NCI-H2196 (cell line): ENCODE measurements at regions not wholly inside any gene's neighbourhood (a gene's known extent, or its start where the extent isn't known, plus 50 kb on each side); places are given as distances from the start of the nearest gene placed in this dataset.
"Not testable (repeated sequence)": the region's sequence is repeated elsewhere in the genome, so short reads cannot be mapped to it uniquely, and the experiment has no call there.

Experiments
- DNase-seq: peaks from one replicate; lab custom pipeline; 2025; ENCODE audit not compliant: unreplicated experiment; lab: John Stamatoyannopoulos, UW

- no peak for DNase-seq
These were observed 71.1 kb downstream of the TRAM1L1 start for GRCh38 chr4:117014236-117014635.

GRCh38 chr4:117010671-117011070 lies 74.7 kb downstream of the TRAM1L1 start:
- no peak for DNase-seq

DNA sequence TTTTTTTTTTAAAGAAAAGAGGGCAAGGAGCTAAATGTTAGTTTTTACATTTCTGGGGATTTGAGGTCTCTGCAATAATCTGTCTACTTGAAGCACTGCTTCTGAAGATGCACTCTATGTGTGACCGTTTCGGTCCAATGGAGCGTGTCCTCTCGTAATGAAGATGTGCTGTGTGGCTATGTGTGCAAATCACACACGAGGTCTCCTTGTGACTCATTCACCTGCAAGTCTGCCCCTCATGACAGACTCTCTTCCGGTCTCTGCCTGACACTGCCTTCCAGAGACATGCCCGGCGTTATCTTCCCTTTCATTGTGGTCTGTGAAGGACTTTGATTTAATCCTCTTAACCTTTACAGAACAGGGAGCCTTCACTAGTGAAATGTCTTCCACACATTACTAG lies 84.3 kb downstream of the TRAM1L1 start:
- DNase-seq: no peak

DNA sequence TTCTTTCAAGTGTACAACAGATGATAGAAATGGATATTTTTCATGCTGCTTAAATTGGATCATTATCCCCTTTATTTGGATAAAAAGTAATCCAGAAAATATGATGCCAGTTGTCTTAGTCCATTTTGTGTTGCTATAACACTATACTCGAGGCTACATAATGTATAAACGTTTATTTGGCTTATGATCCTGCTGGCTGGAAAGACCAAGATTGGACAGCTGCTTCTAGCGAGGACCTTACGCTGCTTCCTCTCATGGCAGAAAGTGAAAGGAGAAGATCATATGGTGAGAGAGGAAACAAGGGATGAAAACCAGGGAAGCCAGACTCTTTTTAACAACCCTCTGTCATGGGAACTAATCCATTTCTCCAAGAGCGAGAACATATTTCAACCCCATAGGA lies 102.7 kb downstream of the TRAM1L1 start:
- no peak for DNase-seq

- DNase-seq: not testable (repeated sequence)
These were observed 104.9 kb downstream of the TRAM1L1 start for GRCh38 chr4:116980436-116980835.

- no peak for DNase-seq
These were observed 126.3 kb downstream of the TRAM1L1 start for GRCh38 chr4:116959045-116959444.

DNA sequence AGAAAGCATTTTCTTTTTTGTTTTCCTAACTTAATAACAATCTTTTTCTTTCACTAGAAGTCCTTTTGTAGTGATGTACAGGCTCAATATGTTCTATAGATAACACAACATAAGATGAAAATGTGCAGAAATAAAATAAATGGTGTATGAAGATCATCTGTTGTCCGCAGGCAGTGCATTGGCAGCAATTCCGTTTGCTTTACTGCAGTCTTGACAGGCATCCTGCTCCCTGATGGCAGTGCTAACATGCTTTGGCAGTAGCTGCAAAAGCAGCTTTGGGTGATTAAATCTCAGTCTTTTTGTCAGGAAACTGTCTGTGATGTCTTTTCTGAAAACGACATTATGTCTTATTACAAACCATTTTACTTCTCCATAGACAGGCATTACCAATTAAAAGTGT lies 131.4 kb downstream of the TRAM1L1 start:
- no peak for DNase-seq

GRCh38 chr4:116952530-116953136 lies 132.7 kb downstream of the TRAM1L1 start:
- DNase-seq: no peak

DNA sequence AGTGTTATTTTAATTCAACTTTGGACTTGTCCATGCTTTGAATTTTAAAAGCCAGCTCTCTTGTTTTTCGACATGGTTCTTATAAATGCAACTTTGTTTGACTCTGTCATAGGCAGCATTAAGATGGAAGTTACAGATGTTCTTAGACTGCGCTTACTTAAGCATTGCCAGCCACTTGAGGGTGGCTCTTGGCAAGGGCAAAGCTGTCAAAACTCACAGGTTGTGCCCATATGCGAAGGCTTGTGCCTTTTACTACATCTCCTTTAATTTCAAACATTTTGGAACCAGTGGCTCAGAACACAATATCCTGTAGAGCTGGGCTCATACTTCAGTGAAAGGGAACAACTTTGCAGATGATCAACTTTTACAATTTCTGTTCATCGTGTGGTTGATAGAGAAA lies 135.5 kb downstream of the TRAM1L1 start:
- no peak for DNase-seq

DNA sequence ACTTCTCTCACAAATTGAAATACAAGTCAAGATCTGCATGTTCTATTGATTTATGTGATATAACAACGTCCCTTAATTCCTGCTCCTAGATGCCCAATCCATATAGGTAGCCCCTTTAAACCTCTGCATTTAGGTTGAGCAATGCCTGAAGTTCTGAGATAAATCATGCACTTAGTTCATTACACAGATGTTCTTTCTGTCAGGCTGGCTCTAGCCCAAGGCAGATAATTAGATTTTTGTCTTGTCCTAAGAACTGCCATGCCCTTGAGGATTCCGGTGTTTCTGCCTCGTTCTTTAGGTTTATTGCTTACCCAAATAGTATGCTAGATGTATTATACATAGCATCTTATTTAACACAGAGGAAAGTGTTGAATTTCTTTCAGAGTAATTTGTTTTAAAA lies 143.1 kb downstream of the TRAM1L1 start:
- no peak for DNase-seq

DNA sequence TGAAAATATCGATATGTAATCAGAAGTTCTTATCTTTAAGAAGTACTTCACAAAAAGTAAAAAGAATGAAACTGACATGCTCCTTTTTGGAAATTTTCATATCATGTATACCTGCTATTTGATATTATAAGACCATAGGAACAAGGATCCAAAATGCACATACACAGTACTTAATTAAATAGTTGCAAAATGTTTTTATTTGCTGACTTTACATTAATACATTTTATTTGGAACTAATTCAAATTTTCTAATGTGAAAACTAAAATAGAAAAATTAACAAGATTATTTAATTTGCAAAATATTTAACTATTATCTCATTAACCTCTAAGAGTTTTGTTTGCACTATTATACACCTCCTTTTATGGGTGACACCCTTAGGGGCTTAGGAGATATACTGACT lies 155.0 kb downstream of the TRAM1L1 start:
- DNase-seq: no peak

DNA sequence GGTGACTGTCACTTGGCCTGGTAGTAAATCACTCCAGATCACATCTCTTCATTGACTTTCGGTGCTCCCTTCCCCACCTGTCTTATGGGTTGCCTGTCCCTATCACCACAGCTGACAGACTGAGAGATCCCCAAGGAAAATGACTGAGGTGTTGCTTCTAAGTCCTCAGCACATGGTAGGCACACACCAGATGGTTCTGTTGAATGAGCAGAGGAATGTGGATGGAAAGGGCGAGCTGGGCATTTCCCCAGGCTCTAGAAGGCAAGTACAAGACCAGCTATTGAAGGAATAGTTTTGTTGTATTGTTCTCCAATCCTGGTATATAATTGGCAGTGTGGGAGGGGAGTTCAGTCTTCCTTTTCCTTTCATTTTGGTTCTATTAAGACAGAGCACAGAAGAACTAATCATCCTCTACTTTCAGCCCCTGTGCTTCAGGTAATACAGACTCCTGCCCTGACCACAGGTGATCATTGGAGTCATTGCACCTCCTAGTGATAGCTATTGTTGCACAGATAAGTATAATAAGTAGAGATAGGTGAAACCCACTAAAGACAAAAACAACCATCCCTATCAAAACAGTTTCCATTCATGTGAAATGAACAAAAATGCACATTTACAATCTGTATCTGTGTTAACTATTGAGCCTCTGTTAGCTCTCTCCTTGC lies 158.6 kb downstream of the TRAM1L1 start:
- DNase-seq: no peak

GRCh38 chr4:116925900-116926457 lies 159.4 kb downstream of the TRAM1L1 start:
- DNase-seq: no peak

DNA sequence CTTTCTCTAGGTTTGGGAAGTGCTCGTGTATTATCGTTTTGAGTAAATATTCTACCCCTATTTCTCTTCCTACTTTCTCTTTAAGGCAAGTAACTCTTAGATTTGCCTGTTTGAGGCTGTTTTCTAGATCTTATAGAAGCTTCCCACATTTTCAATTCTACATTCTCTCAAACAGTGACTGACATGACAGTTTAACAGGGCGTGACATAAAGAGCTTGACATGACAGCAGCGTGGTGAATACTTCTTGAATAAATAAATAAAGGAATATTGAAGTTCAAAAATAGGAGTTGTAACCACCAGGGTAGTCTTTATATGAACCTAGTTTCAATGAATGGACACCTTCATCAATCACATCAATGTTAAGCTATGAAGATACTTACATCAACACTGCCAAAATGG lies 162.0 kb downstream of the TRAM1L1 start:
- no peak for DNase-seq

DNA sequence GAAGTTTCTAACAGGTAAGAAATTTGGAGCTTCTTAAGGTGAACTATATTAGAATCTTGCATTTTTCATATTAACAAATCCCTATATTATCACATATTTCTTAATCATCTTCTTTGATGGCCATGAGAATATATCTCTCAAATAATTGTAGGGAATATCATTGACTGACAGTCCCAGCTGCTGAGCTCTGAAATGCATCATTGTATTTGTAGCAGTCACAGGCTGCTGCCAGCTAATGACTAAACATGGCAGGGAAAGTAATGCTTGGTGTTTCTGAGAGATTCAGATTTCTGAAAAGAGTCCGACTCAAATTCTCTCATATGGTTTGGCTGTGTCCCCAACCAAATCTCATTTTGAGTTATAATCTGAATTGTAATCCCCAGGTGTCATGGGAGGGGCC lies 171.9 kb downstream of the TRAM1L1 start:
- no peak for DNase-seq

GRCh38 chr4:116906758-116907157 lies 178.6 kb downstream of the TRAM1L1 start:
- DNase-seq: no peak

- no peak for DNase-seq
These were observed 185.8 kb downstream of the TRAM1L1 start for GRCh38 chr4:116899561-116899960.

DNA sequence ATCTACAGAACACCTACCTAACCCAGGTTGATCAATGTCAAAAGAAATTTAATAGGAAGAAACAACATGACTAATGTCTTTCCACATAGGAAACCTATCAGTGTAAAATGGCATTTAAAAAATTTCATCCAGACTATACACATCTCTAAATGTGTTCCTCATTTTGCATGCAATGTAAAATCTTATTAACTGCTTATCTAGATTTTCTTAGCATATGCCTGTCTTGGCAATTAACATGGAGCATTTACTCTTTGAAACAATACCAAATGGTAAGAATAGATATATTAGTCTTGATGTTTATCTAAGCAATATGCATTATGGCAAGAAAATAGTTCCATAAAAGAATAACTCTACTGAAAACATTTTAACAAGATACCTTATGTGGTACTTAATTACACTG lies 199.8 kb downstream of the TRAM1L1 start:
- no peak for DNase-seq

DNA sequence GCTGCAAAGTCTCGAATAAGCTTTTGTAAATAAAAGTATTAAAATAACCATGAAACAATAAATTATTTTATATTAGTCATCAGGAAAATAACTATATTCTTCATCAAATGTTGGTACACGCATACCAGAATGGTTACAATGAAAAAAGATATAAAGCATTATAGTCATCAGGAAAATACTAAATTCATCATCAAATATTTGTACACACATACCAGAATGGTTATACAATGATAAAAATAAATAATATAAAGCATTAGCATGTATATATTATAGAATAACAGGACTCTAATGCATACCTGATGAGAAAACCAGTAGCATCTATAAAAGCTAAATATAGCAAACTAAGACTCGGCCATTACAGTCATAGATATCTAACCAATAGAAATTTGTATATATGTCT lies 202.9 kb downstream of the TRAM1L1 start:
- no peak for DNase-seq

GRCh38 chr4:116881077-116881476 lies 204.3 kb downstream of the TRAM1L1 start:
- no peak for DNase-seq

DNA sequence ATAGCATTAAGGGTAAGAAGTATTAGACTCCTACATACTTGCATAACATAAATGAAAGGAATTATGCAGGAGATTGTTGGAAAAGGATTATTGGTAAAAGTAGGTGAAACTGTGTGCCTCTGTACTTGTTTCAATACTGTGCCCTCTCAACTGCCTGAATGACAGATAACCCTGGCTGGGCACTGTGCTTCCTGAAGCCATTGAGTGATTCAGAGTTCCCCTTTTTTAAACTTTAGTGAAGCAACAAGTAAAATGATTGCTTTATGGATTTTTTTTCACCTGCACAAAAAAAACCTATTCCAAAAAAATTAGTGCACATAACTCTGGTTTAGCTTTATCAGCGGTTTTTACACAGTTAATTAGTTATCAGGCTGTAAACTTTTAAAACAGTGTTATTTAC lies 204.8 kb downstream of the TRAM1L1 start:
- DNase-seq: no peak

DNA sequence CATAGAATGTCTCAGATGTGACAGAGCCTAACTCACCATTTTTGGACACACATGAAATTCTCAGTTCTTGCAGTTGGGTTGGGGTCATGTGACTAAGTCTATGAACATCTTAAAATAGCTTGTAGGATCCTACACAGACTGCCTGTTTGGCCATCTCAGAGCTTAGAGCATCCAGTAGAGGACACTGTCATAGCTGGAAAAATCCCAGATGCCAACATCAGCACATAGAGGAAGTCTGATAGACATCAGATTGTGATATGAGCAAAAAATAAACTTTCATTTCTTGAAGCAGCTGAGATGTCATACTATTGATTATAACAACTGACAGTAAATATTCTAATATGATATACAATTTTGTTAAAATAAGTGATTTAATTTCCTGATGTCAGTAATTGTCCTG lies 207.1 kb downstream of the TRAM1L1 start:
- DNase-seq: no peak

- DNase-seq: no peak
These were observed 208.3 kb downstream of the TRAM1L1 start for GRCh38 chr4:116877069-116877468.
